H4 (cell line): ENCODE measurements at regions not wholly inside any gene's neighbourhood (a gene's known extent, or its start where the extent isn't known, plus 50 kb on each side); places are given as distances from the start of the nearest gene placed in this dataset.
"Not testable (repeated sequence)": the region's sequence is repeated elsewhere in the genome, so short reads cannot be mapped to it uniquely, and the experiment has no call there.

ENCODE experiments used
- DNase-seq: peaks from one replicate; pipeline ENCODE4 v3.0.0-alpha.2; 2015; ENCODE audit warnings: low spot score

- DNase-seq, result no peak
Observed at GRCh38 chr6:138656364-138657064, 117.1 kb upstream of the CCDC28A start.

GRCh38 chr6:138657065-138657425, 116.5 kb upstream of the CCDC28A start:
- no peak for DNase-seq

- no peak for DNase-seq
Observed at GRCh38 chr6:138659998-138660397, 113.6 kb upstream of the CCDC28A start.

- DNase-seq, result no peak
Observed at GRCh38 chr6:138662471-138662870, 111.1 kb upstream of the CCDC28A start.

GRCh38 chr6:138663892-138664291, 109.7 kb upstream of the CCDC28A start:
- DNase-seq, result no peak

GRCh38 chr6:138664745-138665144, 108.8 kb upstream of the CCDC28A start:
- DNase-seq, result no peak

GRCh38 chr6:138666636-138667035, 106.9 kb upstream of the CCDC28A start:
- DNase-seq, result no peak

- DNase-seq, result no peak
Observed at GRCh38 chr6:138667408-138667807, 106.2 kb upstream of the CCDC28A start.

GRCh38 chr6:138671351-138671750, 102.2 kb upstream of the CCDC28A start:
- no peak for DNase-seq

- DNase-seq, result no peak
Observed at GRCh38 chr6:138673346-138674014, 100.1 kb upstream of the CCDC28A start.

GRCh38 chr6:138674444-138674843, 99.1 kb upstream of the CCDC28A start:
- DNase-seq, result not testable (repeated sequence)

GRCh38 chr6:138677538-138677937, 96.0 kb upstream of the CCDC28A start:
- no peak for DNase-seq

- no peak for DNase-seq
Observed at GRCh38 chr6:138678168-138678567, 95.4 kb upstream of the CCDC28A start.

GRCh38 chr6:138680085-138680484, 93.5 kb upstream of the CCDC28A start:
- DNase-seq, result no peak

- no peak for DNase-seq
Observed at GRCh38 chr6:138681627-138682026, 91.9 kb upstream of the CCDC28A start.

GRCh38 chr6:138682704-138683527, 90.7 kb upstream of the CCDC28A start:
- peak; percentile 55 for DNase-seq

GRCh38 chr6:138685257-138685656, 88.3 kb upstream of the CCDC28A start:
- DNase-seq, result no peak

GRCh38 chr6:138685781-138686180, 87.8 kb upstream of the CCDC28A start:
- no peak for DNase-seq

- no peak for DNase-seq
Observed at GRCh38 chr6:138688580-138688979, 85.0 kb upstream of the CCDC28A start.

GRCh38 chr6:138689849-138690248, 83.7 kb upstream of the CCDC28A start:
- DNase-seq, result no peak

GRCh38 chr6:138690975-138691594, 82.5 kb upstream of the CCDC28A start:
- DNase-seq, result no peak

- DNase-seq, result no peak
Observed at GRCh38 chr6:138691595-138692057, 81.9 kb upstream of the CCDC28A start.
